Neural crest cell (in vitro differentiated cells): ENCODE measurements at regions not wholly inside any gene's neighbourhood (a gene's known extent, or its start where the extent isn't known, plus 50 kb on each side); places are given as distances from the start of the nearest gene placed in this dataset.

Experiments
- DNase-seq: peaks from one replicate; pipeline ENCODE4 v3.0.0; 2021; ENCODE audit warnings: low read depth, mixed read lengths, low spot score
- H3K27ac Mint-ChIP-seq: one replicate; pipeline ENCODE4 v1.8.0; 2021; ENCODE audit warnings: mild to moderate bottlenecking, mixed read lengths; ENCODE audit not compliant: unreplicated experiment
- H3K27me3 Mint-ChIP-seq: 2 replicates; pipeline ENCODE4 v1.8.0; 2021; ENCODE audit warnings: low read depth, mild to moderate bottlenecking, mixed read lengths
- H3K36me3 Mint-ChIP-seq: 2 replicates; pipeline ENCODE4 v1.8.0; 2021; ENCODE audit warnings: low read depth, mild to moderate bottlenecking, mixed read lengths
- H3K4me1 Mint-ChIP-seq: 2 replicates; pipeline ENCODE4 v1.8.0; 2021; ENCODE audit warnings: mixed read lengths
- H3K4me3 Mint-ChIP-seq: one replicate; pipeline ENCODE4 v1.8.0; 2021; ENCODE audit warnings: mild to moderate bottlenecking, mixed read lengths
- H3K9me3 Mint-ChIP-seq: 2 replicates; pipeline ENCODE4 v1.8.0; 2021; ENCODE audit warnings: mixed read lengths
- CTCF ChIP-seq: fragments of 200-600 bp; sonication (generic); conservative IDR thresholded peaks from 2 replicates; pipeline ENCODE4 v1.5.0; 2021; ENCODE audit warnings: antibody characterized with exemption, mild to moderate bottlenecking

GRCh38 chr6:120219339-120219738 is 869.8 kb upstream of the MAN1A1 start:
- Mint-ChIP-seq H3K36me3 (no peaks in the 10 kb centered on the region), H3K9me3 (no peaks in the 10 kb centered on the region), H3K4me3 (no peak overlapping the region), H3K4me1 (no peaks in the 10 kb centered on the region), H3K27ac (no peak overlapping the region), H3K27me3 (peaks cover 6% of the 10 kb centered on the region)
- no peak for TF ChIP-seq CTCF
- DNase-seq = no peak

GRCh38 chr6:120214088-120214499 is 864.5 kb upstream of the MAN1A1 start:
- H3K9me3 Mint-ChIP-seq = no peaks in the 10 kb centered on the region
- no peaks in the 10 kb centered on the region for H3K4me1 Mint-ChIP-seq
- no peaks in the 10 kb centered on the region for H3K36me3 Mint-ChIP-seq
- no peak for DNase-seq
- TF ChIP-seq CTCF = no peak
- no peak overlapping the region for H3K27ac Mint-ChIP-seq
- peaks cover 4% of the 10 kb centered on the region for H3K27me3 Mint-ChIP-seq
- H3K4me3 Mint-ChIP-seq = no peak overlapping the region

- no peak for DNase-seq
- H3K9me3 Mint-ChIP-seq = no peaks in the 10 kb centered on the region
- no peaks in the 10 kb centered on the region for H3K27me3 Mint-ChIP-seq
- no peaks in the 10 kb centered on the region for H3K4me1 Mint-ChIP-seq
- H3K4me3 Mint-ChIP-seq = no peak overlapping the region
- H3K27ac Mint-ChIP-seq = no peak overlapping the region
- H3K36me3 Mint-ChIP-seq = no peaks in the 10 kb centered on the region
- TF ChIP-seq CTCF = no peak
These were observed 862.6 kb upstream of the MAN1A1 start for GRCh38 chr6:120211955-120212792.

GRCh38 chr6:120202878-120203277 is 853.3 kb upstream of the MAN1A1 start:
- no peak for DNase-seq
- TF ChIP-seq CTCF = no peak
- Mint-ChIP-seq H3K4me1 (no peaks in the 10 kb centered on the region), H3K9me3 (no peaks in the 10 kb centered on the region), H3K27me3 (no peaks in the 10 kb centered on the region), H3K27ac (no peak overlapping the region), H3K36me3 (no peaks in the 10 kb centered on the region), H3K4me3 (no peak overlapping the region)

- DNase-seq = no peak
- no peak overlapping the region for H3K4me3 Mint-ChIP-seq
- H3K36me3 Mint-ChIP-seq = no peaks in the 10 kb centered on the region
- H3K9me3 Mint-ChIP-seq = no peaks in the 10 kb centered on the region
- no peak overlapping the region for H3K27ac Mint-ChIP-seq
- H3K4me1 Mint-ChIP-seq = no peaks in the 10 kb centered on the region
- no peak for TF ChIP-seq CTCF
- no peaks in the 10 kb centered on the region for H3K27me3 Mint-ChIP-seq
These were observed 851.3 kb upstream of the MAN1A1 start for GRCh38 chr6:120200853-120201252.
